Smooth muscle cell of the brain vasculature (primary cell): ENCODE measurements at regions not wholly inside any gene's neighbourhood (a gene's known extent, or its start where the extent isn't known, plus 50 kb on each side); places are given as distances from the start of the nearest gene placed in this dataset.

Experiments
- DNase-seq: peaks from one replicate; pipeline ENCODE4 v3.0.0-alpha.2; 2012; ENCODE audit warnings: low read depth, low spot score

GRCh38 chr1:184276416-184276815 lies 110.4 kb upstream of the C1orf21 start:
- DNase-seq: no peak

DNA sequence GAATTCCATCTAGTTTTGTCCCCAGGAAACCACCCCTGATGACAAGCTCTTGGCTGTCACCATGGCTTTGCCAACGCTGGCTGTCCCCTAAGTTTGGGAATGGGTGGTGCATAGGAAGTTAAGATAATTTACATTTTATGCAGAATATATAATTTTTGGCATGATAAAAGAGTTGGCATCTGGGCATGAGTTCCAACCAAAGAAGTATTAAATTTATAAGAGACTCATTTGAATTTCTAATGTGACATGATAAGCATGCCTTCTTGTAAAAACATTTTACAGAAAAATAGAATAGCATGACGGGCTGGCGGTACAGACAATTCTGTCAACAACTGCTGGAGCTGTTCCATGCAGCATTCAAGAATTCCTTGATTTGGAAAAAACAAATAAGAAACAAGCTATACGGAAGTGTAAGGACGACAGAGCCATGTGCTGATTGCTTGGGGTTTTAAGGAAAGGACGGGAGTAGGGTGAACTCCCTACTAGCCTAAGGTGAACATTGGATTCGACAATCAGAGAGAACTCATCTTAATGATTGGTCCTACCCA lies 106.8 kb upstream of the C1orf21 start:
- DNase-seq: no peak

DNA sequence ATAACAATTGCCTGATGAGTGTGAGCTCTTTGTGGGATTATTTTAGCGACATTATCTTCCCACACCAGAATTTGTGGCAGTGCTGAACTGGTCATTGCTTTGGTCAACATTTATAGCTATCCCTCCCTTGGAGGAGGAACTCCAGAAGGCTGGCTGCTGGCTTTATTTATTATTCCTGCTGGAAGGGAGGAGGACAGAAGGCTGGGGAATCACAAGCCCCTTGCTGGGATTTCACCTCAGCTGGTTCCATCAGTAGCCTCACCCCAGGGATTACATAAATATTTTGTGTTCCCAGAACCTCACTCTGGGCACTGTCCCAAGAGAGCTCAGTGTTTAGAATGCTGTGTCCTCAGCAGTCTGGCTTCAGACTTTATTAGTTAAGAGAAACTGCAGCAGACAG lies 102.8 kb upstream of the C1orf21 start:
- DNase-seq: peak; percentile 92

GRCh38 chr1:184284900-184285299 lies 101.9 kb upstream of the C1orf21 start:
- no peak for DNase-seq

GRCh38 chr1:184285401-184286087 lies 101.3 kb upstream of the C1orf21 start:
- DNase-seq: no peak

DNA sequence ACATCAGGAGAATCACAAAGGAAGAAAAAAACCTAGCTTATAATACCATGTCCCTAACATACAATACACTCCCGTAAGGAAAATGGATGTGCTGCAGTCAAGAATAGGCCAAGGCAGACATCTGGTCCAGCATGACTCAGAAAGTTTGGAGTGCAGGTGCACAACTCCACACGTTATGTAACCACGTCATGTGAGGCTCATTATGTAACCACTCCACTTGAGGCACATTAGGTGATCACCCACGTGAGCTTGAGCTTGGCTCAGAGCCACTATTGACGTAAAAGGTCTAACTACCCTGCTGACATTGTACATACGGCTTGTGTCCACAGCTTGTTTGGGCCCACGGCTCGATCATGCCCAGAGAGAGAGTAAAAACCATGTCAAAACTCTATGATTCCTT lies 99.8 kb upstream of the C1orf21 start:
- DNase-seq: no peak

- no peak for DNase-seq
Observed at GRCh38 chr1:184289825-184290550, 96.8 kb upstream of the C1orf21 start.

- DNase-seq: no peak
Observed at GRCh38 chr1:184291701-184292100, 95.1 kb upstream of the C1orf21 start.

DNA sequence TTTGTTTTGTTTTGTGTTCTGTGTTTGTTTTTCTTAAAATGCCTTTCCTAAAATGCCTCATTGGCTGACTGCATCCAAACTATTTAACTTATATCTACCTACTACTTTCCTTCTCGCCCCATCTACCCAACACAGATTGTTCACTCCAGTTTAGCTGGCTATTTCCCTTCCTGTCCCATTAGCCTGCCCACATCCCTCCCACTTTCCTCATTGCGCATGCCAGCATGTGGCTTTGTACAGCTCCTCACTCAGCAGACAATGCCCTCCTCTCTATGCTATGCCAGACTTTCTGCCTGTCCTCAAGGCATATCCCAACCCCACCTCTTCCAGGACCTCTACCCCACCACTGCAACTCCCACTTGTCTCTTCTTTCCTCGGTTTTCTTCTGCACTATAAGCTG lies 94.7 kb upstream of the C1orf21 start:
- no peak for DNase-seq

GRCh38 chr1:184294101-184294500 lies 92.7 kb upstream of the C1orf21 start:
- no peak for DNase-seq

- DNase-seq: peak; percentile 74
Observed at GRCh38 chr1:184296466-184297243, 90.2 kb upstream of the C1orf21 start.

DNA sequence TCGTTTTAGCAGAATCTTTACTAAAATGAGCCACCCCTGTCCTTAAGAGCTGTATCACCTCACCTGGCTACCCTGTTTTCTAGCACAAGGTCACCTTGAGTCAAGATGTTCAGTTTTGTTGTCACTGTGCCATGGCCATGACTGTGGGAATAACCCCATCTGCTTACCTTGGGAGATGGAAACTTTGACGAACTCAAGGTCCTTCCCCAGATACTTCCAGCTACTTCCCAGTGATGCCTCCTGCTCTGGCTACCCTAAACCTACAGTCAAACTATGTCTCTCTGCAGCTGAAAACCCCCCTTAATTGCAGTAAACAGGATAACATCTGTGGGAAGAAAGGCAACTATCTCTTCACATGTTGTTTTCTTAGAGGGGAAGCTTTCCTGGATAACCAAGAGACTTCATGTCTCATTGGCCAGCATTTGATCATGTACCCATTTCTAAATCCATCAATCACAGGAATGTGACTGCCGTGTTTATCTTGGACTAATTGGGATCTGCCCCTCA lies 89.5 kb upstream of the C1orf21 start:
- DNase-seq: no peak

GRCh38 chr1:184298440-184299405 lies 88.1 kb upstream of the C1orf21 start:
- no peak for DNase-seq

DNA sequence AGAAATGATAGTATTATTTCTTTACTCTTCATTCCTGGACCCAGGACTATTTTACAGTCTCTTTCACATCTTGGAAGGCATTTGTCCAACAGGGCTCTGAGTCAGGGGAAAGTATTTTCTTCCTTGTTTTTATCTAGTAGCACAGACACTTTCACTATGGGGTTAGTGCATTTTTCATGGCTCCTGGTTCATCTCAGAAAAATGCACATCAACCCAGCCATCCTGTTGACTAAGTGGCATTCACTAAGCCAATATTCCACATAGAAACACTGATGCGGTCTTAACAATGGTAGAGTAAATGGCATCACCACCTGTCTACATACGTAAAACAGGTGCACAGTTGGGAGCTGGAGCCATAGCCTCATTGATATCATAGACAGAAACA lies 87.4 kb upstream of the C1orf21 start:
- DNase-seq: no peak

- DNase-seq: no peak
Observed at GRCh38 chr1:184299796-184300195, 87.0 kb upstream of the C1orf21 start.

DNA sequence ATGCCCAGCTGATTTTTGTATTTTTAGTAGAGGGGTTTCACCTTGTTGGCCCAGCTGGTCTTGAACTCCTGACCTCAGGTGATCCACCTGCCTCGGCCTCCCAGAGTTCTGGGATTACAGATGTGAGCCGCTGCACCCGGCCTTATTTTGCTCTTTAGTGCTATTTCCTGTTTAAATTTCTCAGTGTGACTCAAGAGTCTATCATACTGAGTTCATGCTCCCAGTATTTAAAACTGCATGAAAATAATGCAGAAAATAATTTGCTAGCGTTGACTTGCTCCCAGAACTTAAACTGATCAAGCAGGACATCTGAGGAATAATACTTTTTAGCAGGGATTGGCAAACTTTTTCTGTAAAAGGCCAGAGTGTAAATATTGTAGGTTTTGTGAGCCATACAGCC lies 86.4 kb upstream of the C1orf21 start:
- DNase-seq: no peak

GRCh38 chr1:184301227-184301626 lies 85.6 kb upstream of the C1orf21 start:
- no peak for DNase-seq

GRCh38 chr1:184302346-184302745 lies 84.5 kb upstream of the C1orf21 start:
- no peak for DNase-seq

DNA sequence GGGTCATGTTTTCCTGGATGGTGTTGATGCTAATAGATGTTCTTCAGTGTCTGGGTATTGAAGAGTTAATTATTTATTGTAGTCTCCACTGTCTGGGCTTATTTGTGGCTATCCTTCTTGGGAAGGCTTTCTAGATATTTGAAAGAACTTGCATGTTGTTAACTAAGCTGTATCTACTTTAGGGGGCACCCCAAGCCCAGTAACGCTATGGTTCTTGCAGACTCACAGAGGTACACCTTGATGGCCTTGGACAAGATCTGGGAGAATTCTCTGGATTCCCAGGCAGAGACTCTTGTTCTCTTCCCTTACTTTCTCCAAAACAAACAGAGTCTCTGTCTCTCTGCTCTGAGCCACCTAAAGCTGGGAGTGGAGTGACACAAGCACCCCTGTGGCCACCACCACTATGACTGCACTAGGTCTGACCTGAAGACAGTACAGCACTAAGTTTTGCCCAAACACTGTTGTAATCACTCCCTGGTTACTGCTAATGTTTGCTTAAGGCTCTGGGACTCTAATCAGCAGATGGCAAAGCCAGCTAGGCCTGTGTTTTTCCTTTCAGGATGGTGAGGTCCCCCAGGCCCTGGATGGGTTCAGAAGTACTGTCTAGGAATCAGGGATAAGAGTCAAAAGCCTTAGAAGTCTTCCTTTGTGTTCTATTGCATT lies 76.5 kb upstream of the C1orf21 start:
- DNase-seq: no peak

DNA sequence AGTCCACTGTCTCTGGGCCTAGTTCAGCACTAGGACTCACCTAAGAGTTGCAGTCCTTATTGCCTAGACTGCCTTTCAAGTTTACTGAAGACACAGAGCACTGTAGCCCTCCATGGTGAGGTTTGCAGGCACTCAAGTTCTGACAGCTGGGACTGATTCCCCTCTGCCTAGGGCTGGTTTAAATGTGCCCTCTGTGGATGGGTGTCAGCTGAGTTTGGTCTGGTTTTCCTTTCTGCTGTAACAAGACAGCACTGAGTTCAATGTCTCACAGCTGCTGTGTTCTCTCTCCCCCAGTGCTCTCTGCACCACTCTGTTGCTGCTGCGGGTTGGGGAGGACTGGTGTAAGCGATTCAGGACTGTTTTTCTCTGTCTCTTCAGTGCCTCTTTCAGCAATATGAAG lies 75.2 kb upstream of the C1orf21 start:
- DNase-seq: no peak
